ENCODE measurements at regions not wholly inside any gene's neighbourhood (a gene's known extent, or its start where the extent isn't known, plus 50 kb on each side); places are given as distances from the start of the nearest gene placed in this dataset.

DNA sequence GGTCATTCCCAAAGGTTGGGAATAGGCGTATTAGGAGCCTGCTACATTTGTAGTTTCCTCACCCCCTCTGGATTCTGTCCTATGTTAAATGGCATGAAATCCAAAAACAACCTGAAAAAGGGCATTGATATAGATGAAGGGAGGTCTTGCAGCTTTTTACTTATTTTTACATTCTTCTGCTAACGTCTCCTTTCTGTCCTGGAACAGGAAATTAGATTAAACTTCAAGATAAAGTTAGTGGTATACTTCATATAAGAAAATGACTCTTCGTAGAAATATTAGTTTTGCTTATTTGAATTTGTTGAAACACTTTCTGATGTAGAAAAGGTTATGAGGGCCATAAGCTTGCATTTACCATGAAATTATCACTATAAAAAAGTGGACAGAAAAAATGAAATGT lies 694.5 kb downstream of the ADCYAP1 start:
- no peak for DNase-seq (ENCODE audit: insufficient read length, low spot score)
- TF ChIP-seq POLR2AphosphoS5 (IDR thresholded peaks at IDR 0.05; ENCODE audit: low read depth, low read length) (no peak), TAF1 (IDR thresholded peaks at IDR 0.05; ENCODE audit: low read depth, low read length) (no peak), SPI1 (IDR thresholded peaks at IDR 0.05; ENCODE audit: low read depth, low read length) (no peak), POU2F2 (IDR thresholded peaks at IDR 0.05; ENCODE audit: low read depth, low read length) (no peak)
- FAIRE-seq, result no peak

DNA sequence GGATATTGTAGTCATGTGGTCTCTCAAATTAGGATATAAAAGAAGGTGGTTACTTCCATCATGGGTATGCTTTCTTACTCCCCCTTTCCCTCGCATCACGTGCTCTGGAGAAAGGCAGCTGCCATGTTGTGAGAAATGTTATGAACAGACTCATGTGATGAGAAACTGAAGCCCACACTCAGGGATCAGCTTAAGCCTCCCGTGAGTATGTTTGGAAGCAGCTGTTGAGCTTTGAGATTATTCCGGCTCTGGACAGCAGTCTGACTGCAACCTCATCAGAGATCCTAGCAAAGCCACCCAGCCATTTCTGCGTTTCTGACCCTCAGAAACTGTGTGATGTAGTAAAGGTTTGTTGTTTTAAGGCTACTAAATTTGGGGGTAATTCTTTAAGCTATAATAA lies 700.1 kb downstream of the ADCYAP1 start:
- DNase-seq (ENCODE audit: insufficient read length, low spot score) (no peak), FAIRE-seq (no peak)
- no peak for TF ChIP-seq POU2F2 (IDR thresholded peaks at IDR 0.05; ENCODE audit: low read depth, low read length)
- TF ChIP-seq PAX5 (IDR thresholded peaks at IDR 0.05; ENCODE audit: insufficient read depth, low read length, severe bottlenecking), result no peak
- no peak for TF ChIP-seq TAF1 (IDR thresholded peaks at IDR 0.05; ENCODE audit: low read depth, low read length)
- no peak for TF ChIP-seq POLR2AphosphoS5 (IDR thresholded peaks at IDR 0.05; ENCODE audit: low read depth, low read length)
- no peak for TF ChIP-seq POLR2A (IDR thresholded peaks at IDR 0.05; ENCODE audit: low read depth, low read length)
- no peak for TF ChIP-seq SPI1 (IDR thresholded peaks at IDR 0.05; ENCODE audit: low read depth, low read length)

DNA sequence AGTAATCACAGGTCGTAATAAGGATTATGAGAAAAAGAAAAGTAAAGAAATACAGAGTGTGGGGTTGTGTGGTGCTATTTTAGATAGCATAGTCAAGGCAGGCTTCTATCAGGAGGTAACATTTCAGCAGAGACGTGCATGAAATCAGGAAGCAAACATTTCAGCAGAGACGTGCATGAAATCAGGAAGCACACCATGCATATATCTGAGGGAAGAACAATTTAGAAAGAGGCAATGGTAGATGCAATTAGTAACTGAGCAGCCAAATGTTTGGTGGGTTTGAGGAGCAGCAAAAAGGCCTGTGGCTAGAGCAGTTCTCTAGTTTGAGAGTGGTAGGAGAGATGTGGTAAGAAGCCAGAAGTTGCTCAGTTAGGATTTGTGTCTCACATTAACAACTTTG lies 713.7 kb downstream of the ADCYAP1 start:
- TF ChIP-seq PAX5 (IDR thresholded peaks at IDR 0.05; ENCODE audit: insufficient read depth, low read length, severe bottlenecking) (no peak), POLR2A (IDR thresholded peaks at IDR 0.05; ENCODE audit: low read depth, low read length) (no peak), SPI1 (IDR thresholded peaks at IDR 0.05; ENCODE audit: low read depth, low read length) (no peak), TAF1 (IDR thresholded peaks at IDR 0.05; ENCODE audit: low read depth, low read length) (no peak), POU2F2 (IDR thresholded peaks at IDR 0.05; ENCODE audit: low read depth, low read length) (no peak), POLR2AphosphoS5 (IDR thresholded peaks at IDR 0.05; ENCODE audit: low read depth, low read length) (no peak)
- FAIRE-seq (no peak), DNase-seq (ENCODE audit: insufficient read length, low spot score) (no peak)

- DNase-seq (ENCODE audit: insufficient read length, low spot score), result no peak
- no peak for FAIRE-seq
- no peak for TF ChIP-seq POLR2AphosphoS5 (IDR thresholded peaks at IDR 0.05; ENCODE audit: low read depth, low read length)
- TF ChIP-seq POU2F2 (IDR thresholded peaks at IDR 0.05; ENCODE audit: low read depth, low read length), result no peak
- no peak for TF ChIP-seq PAX5 (IDR thresholded peaks at IDR 0.05; ENCODE audit: insufficient read depth, low read length, severe bottlenecking)
- TF ChIP-seq TAF1 (IDR thresholded peaks at IDR 0.05; ENCODE audit: low read depth, low read length), result no peak
- no peak for TF ChIP-seq POLR2A (IDR thresholded peaks at IDR 0.05; ENCODE audit: low read depth, low read length)
- TF ChIP-seq SPI1 (IDR thresholded peaks at IDR 0.05; ENCODE audit: low read depth, low read length), result no peak
These were observed 714.8 kb downstream of the ADCYAP1 start for GRCh38 chr18:1619507-1619906.

DNA sequence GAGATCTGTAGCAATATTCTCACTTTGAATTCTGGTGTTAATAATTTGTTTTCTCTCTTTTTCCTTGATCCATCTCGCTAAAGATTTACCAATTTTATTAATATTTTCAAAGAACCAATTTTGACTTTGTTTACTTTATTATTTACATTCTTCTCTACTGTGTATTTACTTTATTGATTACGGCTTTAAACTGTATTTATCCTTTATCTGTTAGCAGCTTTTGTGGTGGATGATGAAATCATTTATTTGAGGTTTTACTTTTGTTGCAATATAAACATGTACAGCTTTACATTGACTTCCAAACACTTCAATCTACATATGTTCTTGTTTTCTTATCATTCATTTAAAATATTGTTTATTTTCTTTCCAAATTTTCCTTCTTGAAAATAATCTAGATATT lies 719.9 kb downstream of the ADCYAP1 start:
- FAIRE-seq (no peak), DNase-seq (ENCODE audit: insufficient read length, low spot score) (no peak)
- TF ChIP-seq SPI1 (IDR thresholded peaks at IDR 0.05; ENCODE audit: low read depth, low read length), result no peak
- no peak for TF ChIP-seq POLR2A (IDR thresholded peaks at IDR 0.05; ENCODE audit: low read depth, low read length)
- TF ChIP-seq TAF1 (IDR thresholded peaks at IDR 0.05; ENCODE audit: low read depth, low read length), result no peak
- no peak for TF ChIP-seq POU2F2 (IDR thresholded peaks at IDR 0.05; ENCODE audit: low read depth, low read length)
- no peak for TF ChIP-seq POLR2AphosphoS5 (IDR thresholded peaks at IDR 0.05; ENCODE audit: low read depth, low read length)
- no peak for TF ChIP-seq PAX5 (IDR thresholded peaks at IDR 0.05; ENCODE audit: insufficient read depth, low read length, severe bottlenecking)

GRCh38 chr18:1627494-1627893 lies 722.8 kb downstream of the ADCYAP1 start:
- no peak for FAIRE-seq
- no peak for DNase-seq (ENCODE audit: insufficient read length, low spot score)
- TF ChIP-seq POLR2AphosphoS5 (IDR thresholded peaks at IDR 0.05; ENCODE audit: low read depth, low read length), result no peak
- TF ChIP-seq PAX5 (IDR thresholded peaks at IDR 0.05; ENCODE audit: insufficient read depth, low read length, severe bottlenecking), result no peak
- TF ChIP-seq POU2F2 (IDR thresholded peaks at IDR 0.05; ENCODE audit: low read depth, low read length), result no peak
- TF ChIP-seq TAF1 (IDR thresholded peaks at IDR 0.05; ENCODE audit: low read depth, low read length), result no peak
- TF ChIP-seq POLR2A (IDR thresholded peaks at IDR 0.05; ENCODE audit: low read depth, low read length), result no peak
- TF ChIP-seq SPI1 (IDR thresholded peaks at IDR 0.05; ENCODE audit: low read depth, low read length), result no peak

- FAIRE-seq, result no peak
- no peak for TF ChIP-seq POLR2AphosphoS5 (IDR thresholded peaks at IDR 0.05; ENCODE audit: low read depth, low read length)
- no peak for TF ChIP-seq TAF1 (IDR thresholded peaks at IDR 0.05; ENCODE audit: low read depth, low read length)
- TF ChIP-seq POLR2A (IDR thresholded peaks at IDR 0.05; ENCODE audit: low read depth, low read length), result no peak
- no peak for TF ChIP-seq PAX5 (IDR thresholded peaks at IDR 0.05; ENCODE audit: insufficient read depth, low read length, severe bottlenecking)
- TF ChIP-seq SPI1 (IDR thresholded peaks at IDR 0.05; ENCODE audit: low read depth, low read length), result no peak
- TF ChIP-seq POU2F2 (IDR thresholded peaks at IDR 0.05; ENCODE audit: low read depth, low read length), result no peak
- DNase-seq (ENCODE audit: insufficient read length, low spot score), result no peak
These were observed 744.0 kb downstream of the ADCYAP1 start for GRCh38 chr18:1648712-1649111.

- FAIRE-seq (no peak), DNase-seq (ENCODE audit: insufficient read length, low spot score) (no peak)
- no peak for TF ChIP-seq PAX5 (IDR thresholded peaks at IDR 0.05; ENCODE audit: insufficient read depth, low read length, severe bottlenecking)
- TF ChIP-seq POU2F2 (IDR thresholded peaks at IDR 0.05; ENCODE audit: low read depth, low read length), result no peak
- no peak for TF ChIP-seq TAF1 (IDR thresholded peaks at IDR 0.05; ENCODE audit: low read depth, low read length)
- TF ChIP-seq SPI1 (IDR thresholded peaks at IDR 0.05; ENCODE audit: low read depth, low read length), result no peak
- TF ChIP-seq POLR2A (IDR thresholded peaks at IDR 0.05; ENCODE audit: low read depth, low read length), result no peak
- no peak for TF ChIP-seq POLR2AphosphoS5 (IDR thresholded peaks at IDR 0.05; ENCODE audit: low read depth, low read length)
These were observed 747.3 kb downstream of the ADCYAP1 start for GRCh38 chr18:1652018-1652417.

DNA sequence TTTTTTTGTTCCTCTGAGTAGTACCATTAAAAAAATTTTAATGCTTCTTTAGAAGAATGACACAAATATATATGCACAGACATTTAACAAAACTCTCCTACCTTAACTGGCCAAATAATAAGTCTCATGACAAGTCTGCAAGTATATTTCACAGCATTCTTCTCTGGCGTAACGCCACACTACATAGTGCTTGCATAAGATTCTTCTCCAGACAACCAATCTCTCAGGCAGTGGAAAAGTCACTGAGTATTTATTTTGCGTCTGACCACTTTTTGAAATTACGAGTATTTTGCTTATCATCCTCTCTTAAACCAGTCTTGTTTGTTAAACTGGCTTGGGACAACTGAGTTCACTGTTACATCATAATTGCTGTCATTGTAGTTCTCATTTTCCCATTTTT lies 749.2 kb downstream of the ADCYAP1 start:
- DNase-seq (ENCODE audit: insufficient read length, low spot score) (no peak), FAIRE-seq (no peak)
- TF ChIP-seq POU2F2 (IDR thresholded peaks at IDR 0.05; ENCODE audit: low read depth, low read length), result no peak
- no peak for TF ChIP-seq TAF1 (IDR thresholded peaks at IDR 0.05; ENCODE audit: low read depth, low read length)

GRCh38 chr18:1657876-1658275 lies 753.2 kb downstream of the ADCYAP1 start:
- TF ChIP-seq SPI1 (IDR thresholded peaks at IDR 0.05; ENCODE audit: low read depth, low read length) (no peak), POLR2AphosphoS5 (IDR thresholded peaks at IDR 0.05; ENCODE audit: low read depth, low read length) (no peak), POLR2A (IDR thresholded peaks at IDR 0.05; ENCODE audit: low read depth, low read length) (no peak), TAF1 (IDR thresholded peaks at IDR 0.05; ENCODE audit: low read depth, low read length) (no peak), POU2F2 (IDR thresholded peaks at IDR 0.05; ENCODE audit: low read depth, low read length) (no peak), PAX5 (IDR thresholded peaks at IDR 0.05; ENCODE audit: insufficient read depth, low read length, severe bottlenecking) (no peak)
- no peak for FAIRE-seq

More at GRCh38 chr18:1657876-1658275, 753.2 kb downstream of the ADCYAP1 start:
- no peak for DNase-seq (ENCODE audit: insufficient read length, low spot score)

All from GM12891 (cell line).